GM18499 (cell line): ENCODE measurements at regions not wholly inside any gene's neighbourhood (a gene's known extent, or its start where the extent isn't known, plus 50 kb on each side); places are given as distances from the start of the nearest gene placed in this dataset.

ENCODE experiments used
- ATAC-seq: cut with Tn5 transposase; IDR thresholded peaks from one replicate; pipeline ENCODE4 v1.9.1; 2021; ENCODE audit warnings: moderate number of reproducible peaks; ENCODE audit not compliant: insufficient read depth, unreplicated experiment

DNA sequence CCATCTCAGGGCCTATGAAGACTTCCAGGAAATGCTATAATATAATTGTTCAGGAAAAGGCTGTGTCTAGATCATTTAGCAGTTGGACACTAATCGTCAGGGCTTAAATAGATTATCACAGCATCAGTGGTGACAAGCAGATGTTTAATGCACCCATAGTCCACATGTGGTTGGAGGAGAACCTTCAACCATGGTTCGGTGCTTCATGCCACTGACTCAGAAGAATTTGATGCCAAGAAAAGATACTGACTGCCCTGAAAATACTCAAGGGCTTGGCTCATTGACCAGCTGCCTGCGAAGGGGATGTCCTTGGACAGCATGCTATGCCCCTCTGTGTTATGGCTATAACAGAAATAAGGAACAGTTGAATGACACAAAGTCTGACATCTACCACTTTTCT is 175.7 kb downstream of the HHIPL2 start:
- ATAC-seq: no peak

DNA sequence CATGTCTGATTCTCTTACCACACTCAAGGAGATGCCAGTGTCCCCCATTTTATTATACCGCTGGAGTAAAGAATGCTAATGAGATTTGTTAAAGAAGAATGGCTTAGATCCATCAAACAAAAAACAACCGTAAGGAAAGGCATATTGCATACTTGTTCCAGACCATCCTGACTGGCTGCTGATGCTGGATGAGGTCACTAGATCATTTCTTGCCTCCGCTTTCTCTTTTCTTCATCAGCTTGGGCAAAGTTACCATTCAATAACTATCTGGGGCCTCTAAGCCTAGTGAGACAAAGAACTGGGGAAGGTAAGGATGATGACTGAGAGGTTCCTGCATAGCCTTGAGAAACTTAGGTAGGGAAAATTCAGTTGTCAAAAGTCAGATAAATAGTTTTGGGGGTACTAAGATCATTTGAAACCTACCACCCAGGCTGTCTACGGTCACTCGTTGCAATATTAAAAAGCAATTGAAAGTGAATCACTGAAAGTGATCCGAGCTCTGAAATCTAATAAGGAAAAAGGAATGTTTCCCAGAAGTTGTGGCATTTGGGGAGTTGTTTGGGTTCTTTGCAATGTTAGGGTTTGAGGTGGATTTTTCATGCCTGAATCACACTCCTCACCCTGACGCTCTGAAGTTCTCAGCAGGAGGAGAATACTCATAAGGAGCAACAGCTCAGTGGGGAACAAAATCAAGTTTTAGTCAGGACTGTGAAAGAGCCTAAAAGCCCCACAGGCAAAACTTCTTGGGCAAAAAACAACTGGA is 176.8 kb downstream of the HHIPL2 start:
- ATAC-seq: no peak

DNA sequence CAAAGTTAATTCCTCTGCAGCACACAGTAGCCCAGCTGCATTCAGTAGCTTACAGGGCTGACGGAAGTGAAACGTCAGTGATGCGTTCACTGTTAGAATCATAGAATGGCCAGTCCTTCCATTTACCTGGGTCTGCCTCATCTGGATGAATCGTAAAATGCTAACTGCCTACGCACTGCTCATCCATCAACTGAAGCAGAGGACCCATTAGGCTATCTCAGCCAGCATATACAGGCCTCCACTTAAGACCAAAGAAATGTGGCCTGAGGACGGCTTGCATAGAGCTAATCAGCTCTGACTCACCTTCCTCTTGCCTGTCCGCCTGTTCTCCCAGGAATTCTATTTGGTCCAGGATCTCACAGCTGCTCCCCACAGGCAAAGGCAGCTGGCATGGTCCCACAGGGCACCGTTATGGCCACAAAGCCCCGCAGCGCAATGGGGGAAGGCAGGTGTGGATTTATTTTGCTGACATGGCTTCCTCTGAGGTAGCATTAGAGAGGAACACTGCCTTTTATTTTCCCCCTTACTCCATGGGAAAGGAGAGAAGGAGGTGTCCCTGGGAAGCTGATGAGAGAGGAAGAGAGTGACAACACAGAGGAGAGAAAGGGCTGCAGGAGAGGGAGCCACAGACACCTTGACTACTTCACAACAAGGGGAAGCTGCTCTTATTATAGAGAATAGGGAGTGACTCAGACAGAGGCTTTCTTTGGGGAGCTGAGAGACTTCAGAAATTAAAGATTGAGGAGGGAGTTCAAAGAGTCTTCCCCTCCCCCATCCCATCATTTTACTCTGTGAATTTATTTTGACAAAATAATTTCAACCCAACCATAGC is 177.6 kb downstream of the HHIPL2 start:
- no peak for ATAC-seq

DNA sequence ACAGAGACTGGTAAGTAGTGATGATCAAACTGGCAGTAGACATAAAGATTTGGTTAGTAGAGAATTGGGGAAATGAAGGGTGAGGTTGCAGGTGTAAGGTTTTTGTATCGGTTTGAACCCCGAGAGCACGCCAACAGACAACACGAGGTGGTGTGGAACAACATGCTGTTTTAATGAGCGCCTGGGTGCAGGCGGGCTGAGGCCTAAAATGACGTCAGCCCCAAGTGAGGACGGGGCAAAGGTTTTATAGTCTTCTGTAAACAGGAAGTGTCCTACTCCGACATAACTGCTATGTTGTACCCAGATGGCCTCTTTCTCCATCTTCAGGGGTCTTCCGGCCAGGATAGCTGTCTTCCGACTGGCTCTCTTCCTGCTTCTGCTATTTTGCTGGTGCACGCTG is 178.8 kb downstream of the HHIPL2 start:
- no peak for ATAC-seq

DNA sequence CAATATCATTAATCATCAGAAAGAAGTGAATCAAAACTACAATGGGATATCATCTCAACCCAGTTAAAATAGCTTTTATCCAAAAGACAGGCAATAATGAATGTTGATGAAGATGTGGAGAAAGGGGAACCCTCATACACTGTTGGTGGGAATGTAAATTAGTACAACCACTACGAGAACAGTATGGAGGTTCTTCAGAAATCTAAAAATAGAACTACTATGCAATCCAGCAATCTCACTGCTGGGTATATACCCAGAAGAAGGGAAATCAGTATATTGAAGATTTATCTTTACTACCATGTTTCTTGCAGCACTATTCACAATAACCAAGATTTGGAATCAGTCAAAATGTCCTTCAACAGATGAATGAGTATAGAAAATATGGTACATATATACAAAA is 189.8 kb downstream of the HHIPL2 start:
- no peak for ATAC-seq

DNA sequence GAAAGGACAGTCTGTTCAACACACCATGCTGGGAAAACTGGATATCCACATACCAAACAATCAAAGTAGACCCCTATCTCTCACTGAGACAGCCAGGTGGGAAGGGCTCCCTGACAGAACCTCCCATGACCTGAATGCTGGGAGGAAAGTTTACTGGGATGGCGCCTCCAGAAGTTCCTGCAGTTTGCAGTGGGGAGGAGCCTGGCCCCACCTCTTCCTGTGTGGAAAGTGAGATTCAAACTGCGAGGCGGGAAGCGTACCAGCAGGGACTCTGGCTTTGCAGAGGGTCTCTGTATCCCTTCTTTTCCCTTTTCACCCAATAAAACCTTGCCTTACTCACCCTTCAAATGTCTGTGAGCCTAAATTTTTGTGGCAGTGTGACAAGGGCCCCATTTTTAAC is 190.7 kb downstream of the HHIPL2 start:
- no peak for ATAC-seq

DNA sequence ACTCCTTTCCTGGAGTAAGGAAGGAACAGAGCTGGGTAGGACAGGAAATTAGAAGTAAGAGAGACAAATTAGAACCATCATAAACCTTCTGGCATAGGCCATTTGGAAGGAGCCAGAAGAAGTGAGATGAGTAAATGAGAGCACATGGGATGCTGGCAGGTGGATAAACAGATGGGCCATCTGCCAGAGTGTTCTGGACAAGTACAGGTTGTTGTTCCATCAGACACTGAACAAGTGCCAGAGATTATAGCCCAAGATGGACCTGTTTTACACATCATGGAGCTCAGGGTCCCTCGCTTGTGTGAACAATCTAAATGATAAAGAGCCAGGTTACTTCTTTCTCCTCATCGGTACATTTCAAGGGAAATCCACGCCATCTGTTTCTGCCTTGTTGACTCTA is 200.3 kb downstream of the HHIPL2 start:
- no peak for ATAC-seq

DNA sequence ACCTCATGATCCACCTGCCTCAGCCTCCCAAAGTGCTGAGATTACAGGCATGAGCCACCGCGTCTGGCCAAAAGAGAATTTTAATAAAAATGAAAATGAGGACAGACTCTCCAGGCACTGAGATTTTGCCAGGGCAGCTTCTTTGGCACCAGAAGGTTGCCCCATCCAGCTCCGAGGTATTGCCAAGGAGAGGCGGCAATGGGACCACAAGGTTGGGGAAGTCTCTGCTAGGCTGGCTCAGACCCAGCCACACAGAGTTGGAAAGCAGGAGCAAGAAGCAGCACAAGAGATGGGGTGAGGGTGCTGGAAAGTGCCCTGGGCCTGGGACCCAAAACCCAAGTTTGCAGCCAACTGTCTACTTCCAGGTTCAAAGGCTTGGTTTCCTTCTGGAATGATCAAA is 200.9 kb downstream of the HHIPL2 start:
- ATAC-seq: no peak

DNA sequence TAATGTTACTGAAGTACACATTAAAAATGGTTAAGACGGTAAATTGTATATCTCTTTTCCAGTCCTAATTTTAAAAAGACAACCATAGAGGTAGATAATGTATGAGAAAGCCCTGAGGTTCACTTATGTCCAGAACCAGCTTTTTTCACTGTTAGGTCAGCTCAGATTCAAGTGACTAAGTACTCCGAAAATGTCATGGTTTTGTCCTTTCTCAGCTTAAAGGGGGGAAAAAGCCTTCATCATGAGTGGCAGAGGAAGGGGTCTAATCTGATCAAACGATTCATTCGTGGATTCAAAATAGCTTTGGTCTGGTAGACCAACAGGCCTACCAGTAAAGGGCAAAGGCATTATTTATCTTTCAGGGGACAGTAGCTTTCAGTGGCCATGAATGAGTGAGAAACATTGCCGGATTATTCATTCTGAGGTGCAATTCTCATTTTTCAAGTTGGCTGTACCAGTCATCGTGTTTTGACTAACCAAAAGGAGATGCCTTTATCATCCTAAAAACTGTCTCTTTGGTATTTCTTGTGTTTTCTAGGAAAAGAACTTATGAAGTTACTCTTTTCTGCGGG is 208.4 kb downstream of the HHIPL2 start:
- no peak for ATAC-seq

DNA sequence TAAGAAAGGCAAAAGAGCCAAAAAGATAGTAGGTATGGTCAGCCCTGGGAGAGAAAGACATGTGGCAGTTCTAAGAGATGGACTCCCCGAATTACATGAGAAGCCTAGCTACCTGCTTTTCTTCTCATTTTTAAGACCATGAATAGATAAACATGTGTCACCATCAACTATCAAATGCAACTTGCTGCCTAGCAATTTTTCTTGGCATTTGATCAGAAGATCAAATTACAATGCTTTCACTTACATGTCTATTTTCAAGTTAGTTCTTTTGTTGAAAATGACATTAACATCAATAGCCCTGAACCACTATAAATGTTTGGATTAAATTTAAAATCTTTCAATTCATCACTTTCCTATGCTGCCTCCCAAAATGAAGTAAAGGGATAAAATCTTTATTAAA is 212.3 kb downstream of the HHIPL2 start:
- no peak for ATAC-seq

DNA sequence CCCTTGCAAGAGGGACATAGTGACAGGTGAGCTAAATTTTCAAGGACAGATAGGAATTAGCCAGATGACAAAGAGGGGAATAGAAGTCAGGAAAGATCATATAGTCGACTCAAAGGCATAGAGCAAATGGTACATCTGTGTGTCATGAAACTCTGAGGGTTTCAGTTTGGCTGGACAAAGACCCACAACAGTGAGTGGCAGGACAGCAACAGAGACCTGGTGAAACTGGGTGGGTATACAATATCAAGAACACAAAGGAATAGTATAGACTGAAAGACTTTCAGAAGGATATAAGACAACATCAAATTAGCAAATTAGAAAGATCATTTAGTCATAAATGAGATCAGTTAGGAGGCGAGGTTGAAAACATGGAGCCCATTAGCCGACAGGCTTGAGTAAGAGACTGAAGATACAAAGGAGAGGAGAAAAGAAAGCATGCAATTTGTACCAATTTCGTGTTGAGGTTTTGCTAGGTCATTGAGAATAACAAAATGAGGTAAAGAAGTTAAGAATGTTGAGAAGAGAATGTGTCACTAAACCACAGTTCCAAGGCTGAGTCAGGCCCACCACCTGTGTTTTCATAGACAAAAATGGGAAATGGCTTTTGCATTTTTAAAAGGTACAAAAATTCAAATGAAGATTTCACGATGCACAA is 213.8 kb downstream of the HHIPL2 start:
- no peak for ATAC-seq

DNA sequence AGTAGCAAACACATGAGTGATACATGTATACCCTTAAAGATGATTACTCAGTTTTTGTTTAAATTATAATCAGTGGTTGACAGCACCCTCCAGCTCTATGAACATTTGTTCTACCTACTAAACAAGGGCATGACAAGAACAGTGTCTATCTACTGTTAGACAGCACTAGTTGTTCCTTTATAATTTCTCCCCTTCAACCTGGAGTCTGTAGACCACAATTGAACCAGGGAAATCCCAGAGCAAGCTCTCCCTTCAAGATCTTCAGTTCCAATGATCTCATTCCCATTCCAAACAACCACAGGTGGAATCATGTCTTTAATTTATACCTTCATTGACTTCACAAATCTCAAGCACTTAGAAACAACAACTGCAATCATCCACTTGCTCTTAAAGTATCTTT is 216.1 kb downstream of the HHIPL2 start:
- no peak for ATAC-seq

DNA sequence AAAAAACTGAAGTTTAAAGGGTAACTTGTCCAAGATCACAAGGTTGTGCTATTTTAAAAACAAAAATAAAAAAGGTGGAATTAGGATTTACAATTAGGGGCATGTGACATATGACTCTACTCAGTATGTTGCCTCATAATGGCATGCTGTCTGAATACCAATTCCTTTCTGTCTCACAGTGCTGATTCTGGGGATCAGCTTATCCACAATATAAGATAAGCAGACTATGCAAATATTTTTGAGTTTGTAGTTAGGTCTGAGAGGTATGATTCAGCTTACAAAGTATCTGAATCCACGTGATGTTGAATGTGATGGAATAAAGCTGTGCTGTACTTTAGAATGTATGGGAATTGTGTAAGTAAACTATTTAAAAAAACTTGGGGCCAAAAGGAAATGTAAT is 216.6 kb downstream of the HHIPL2 start:
- ATAC-seq: no peak

DNA sequence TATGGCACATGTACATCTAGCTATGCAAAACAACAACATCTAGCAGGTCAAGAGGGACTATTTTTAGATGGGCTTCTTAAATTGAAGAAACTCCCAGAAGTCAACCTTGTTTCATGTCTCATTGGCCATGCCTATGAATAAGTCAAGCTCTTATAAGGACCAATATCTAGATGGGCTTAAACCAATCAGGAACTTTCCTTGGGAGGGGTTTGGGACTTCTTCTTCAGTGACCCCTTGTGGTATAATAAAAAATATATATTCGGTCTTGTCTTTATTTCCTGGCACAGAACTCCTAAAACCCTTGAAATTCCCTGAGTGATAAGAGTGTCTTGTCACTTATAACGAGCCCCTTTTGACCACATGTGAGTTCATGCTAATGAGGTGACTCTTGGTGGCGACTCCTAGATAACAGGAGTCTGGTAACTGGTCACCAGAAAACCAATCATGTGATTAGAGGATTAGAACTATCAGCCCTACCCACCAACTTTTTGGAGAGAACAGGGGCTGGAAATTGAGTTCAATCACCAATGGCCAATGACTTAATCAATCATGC is 218.3 kb downstream of the HHIPL2 start:
- ATAC-seq: no peak

DNA sequence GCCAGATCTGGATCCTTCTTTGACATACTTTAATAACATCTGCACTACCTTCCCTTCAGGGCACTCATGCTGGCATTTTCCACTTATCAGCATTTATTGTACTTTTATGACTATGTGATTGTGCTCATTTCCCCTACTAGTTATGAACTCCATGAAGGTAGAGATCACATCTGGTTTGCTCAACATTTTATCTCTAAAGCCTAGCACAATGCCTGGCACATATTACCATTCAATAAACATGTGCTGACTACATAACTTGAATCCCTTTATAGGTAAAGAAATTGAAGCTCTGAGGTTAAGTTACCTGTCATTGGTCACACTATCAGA is 221.2 kb downstream of the HHIPL2 start:
- no peak for ATAC-seq

DNA sequence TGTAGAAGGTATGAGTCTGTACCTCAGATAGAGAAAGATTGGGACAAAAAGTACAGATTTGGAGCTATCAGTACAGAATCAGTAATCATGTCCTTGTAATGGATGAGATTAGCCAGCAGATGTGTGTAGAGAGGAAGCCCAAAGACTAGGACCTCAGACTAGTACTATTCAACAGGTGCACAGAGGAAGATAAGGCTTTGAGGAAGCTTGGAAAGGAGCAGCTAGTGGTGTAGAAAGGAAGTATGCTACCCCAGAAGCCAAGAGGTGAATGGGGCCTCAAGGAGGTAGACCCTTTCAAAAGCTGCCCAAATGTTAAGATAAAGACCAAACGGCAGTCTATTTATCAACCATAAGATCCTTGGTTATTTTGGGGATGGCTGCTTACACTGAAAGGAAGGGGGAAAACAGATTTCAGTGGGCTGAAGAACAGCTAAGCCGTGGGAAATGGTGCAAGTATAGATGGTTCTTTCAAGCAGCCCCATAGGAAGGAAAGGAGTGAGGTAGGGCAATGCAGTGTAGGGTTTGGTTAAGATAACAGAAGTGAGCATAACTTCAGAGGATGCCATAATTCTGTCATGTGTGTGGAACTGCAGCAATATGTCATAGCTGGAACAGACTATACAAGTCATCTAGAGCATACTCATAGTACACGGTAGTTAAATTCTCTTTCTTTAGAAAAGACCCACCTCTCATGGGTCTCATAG is 221.7 kb downstream of the HHIPL2 start:
- ATAC-seq: no peak

DNA sequence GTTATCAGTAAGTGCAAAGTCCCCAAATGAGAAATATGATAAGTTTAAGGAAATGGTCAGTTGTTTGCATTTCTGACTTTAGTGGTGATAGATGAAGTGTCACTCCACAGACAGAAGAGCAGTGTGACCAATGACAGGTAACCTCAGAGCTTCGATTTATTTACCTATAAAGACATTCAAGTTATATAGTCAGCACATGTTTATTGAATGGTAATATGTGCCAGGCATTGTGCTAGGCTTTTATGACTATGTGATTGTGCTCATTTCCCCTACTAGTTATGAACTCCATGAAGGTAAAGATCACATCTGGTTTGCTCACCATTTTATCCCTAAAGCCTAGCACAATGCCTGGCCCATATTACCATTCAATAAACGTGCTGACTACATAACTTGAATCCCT is 222.4 kb downstream of the HHIPL2 start:
- no peak for ATAC-seq

DNA sequence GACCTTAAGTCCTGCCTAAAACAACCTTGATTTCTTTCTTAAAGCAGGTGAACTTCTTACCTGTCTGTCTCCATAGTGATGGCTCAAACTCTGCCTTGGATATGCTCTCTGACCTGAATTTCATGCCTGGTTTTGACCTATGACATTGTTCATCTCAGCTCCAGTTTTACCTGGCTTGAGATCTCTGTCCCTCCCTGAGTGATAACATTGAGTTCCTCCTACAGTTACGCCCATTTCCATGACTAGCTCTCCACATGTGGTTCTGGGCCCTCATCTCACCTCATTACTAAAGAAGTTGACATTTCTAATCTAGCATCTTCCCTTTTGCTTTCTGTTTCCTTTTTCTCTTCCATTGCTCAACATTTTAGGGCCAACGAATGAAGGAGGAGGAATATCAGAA is 233.1 kb downstream of the HHIPL2 start:
- no peak for ATAC-seq

DNA sequence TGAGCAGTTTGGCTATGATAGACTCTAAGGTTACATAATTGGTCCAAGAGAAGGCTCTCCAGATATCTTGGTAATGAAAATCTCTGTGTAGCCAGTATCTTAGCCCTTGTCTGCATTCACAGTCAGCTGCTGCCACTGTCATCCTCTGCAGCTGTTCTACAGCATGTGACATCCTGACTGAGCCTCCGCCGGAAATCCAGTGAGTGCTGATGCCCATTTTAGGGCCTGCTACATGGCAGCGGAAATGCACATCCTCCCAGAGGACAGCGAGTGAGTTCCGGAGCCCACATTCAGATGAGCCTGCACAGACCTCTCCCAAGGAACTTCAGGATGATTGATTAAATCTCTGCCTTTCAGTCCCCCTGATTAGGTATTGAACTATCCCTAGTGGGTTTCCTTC is 237.1 kb downstream of the HHIPL2 start:
- no peak for ATAC-seq

DNA sequence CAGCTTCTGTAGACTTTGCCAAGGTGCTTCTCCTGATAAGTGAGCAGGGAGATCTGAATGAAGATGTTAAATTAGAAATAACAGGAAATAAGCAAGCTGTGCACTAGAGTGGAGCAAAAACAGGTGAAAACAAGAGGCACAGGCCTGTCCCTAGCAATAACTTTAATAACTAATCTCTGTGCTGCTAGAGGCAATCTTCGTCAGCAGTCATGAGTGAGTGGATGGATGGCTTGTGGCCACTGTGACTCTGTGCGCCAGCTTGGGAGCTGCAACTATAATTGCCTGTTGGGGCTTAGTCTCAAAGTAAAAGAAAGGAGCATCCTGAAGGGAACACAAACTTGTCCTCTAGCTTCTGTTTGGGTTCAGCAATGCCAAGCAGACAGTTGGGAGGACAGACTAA is 240.3 kb downstream of the HHIPL2 start:
- no peak for ATAC-seq
